Fibroblast of gingiva (primary cell): ENCODE measurements at regions not wholly inside any gene's neighbourhood (a gene's known extent, or its start where the extent isn't known, plus 50 kb on each side); places are given as distances from the start of the nearest gene placed in this dataset.

ENCODE experiments used
- DNase-seq: peaks from one replicate; pipeline ENCODE4 v3.0.0-alpha.2; 2011; ENCODE audit warnings: low read depth

GRCh38 chr12:90077756-90078155 is 369.1 kb upstream of the ATP2B1 start:
- no peak for DNase-seq

GRCh38 chr12:90076851-90077319 is 368.2 kb upstream of the ATP2B1 start:
- no peak for DNase-seq

- no peak for DNase-seq
Measured at GRCh38 chr12:90075685-90076084, 367.0 kb upstream of the ATP2B1 start.

GRCh38 chr12:90074086-90074485 is 365.4 kb upstream of the ATP2B1 start:
- DNase-seq: no peak

- no peak for DNase-seq
Measured at GRCh38 chr12:90071996-90072395, 363.4 kb upstream of the ATP2B1 start.

- DNase-seq: no peak
Measured at GRCh38 chr12:90069711-90070110, 361.1 kb upstream of the ATP2B1 start.

- no peak for DNase-seq
Measured at GRCh38 chr12:90067791-90068190, 359.2 kb upstream of the ATP2B1 start.

- DNase-seq: no peak
Measured at GRCh38 chr12:90064852-90065801, 356.5 kb upstream of the ATP2B1 start.

- no peak for DNase-seq
Measured at GRCh38 chr12:90062799-90063198, 354.2 kb upstream of the ATP2B1 start.

GRCh38 chr12:90061809-90062208 is 353.2 kb upstream of the ATP2B1 start:
- DNase-seq: peak; percentile 13

GRCh38 chr12:90060031-90060430 is 351.4 kb upstream of the ATP2B1 start:
- no peak for DNase-seq

- peak; percentile 75 for DNase-seq
Measured at GRCh38 chr12:90058704-90059103, 350.1 kb upstream of the ATP2B1 start.

GRCh38 chr12:90055071-90055470 is 346.4 kb upstream of the ATP2B1 start:
- DNase-seq: peak; percentile 13

GRCh38 chr12:90048918-90049317 is 340.3 kb upstream of the ATP2B1 start:
- DNase-seq: no peak

GRCh38 chr12:90045559-90045958 is 336.9 kb upstream of the ATP2B1 start:
- peak; percentile 41 for DNase-seq

GRCh38 chr12:90044069-90044468 is 335.4 kb upstream of the ATP2B1 start:
- DNase-seq: no peak

GRCh38 chr12:90042920-90043641 is 334.4 kb upstream of the ATP2B1 start:
- DNase-seq: no peak

GRCh38 chr12:90038289-90038688 is 329.7 kb upstream of the ATP2B1 start:
- DNase-seq: no peak

- peak; percentile 34 for DNase-seq
Measured at GRCh38 chr12:90037740-90038139, 329.1 kb upstream of the ATP2B1 start.

GRCh38 chr12:90036637-90037036 is 328.0 kb upstream of the ATP2B1 start:
- DNase-seq: no peak

GRCh38 chr12:90030726-90031125 is 322.1 kb upstream of the ATP2B1 start:
- no peak for DNase-seq

GRCh38 chr12:90029317-90029716 is 320.7 kb upstream of the ATP2B1 start:
- no peak for DNase-seq

- no peak for DNase-seq
Measured at GRCh38 chr12:90028635-90029051, 320.0 kb upstream of the ATP2B1 start.
